IMR-90 (cell line): ENCODE measurements at regions not wholly inside any gene's neighbourhood (a gene's known extent, or its start where the extent isn't known, plus 50 kb on each side); places are given as distances from the start of the nearest gene placed in this dataset.

Experiments used
- ATAC-seq: fragments of 200-7000 bp; cut with Tn5 transposase; 2 replicates; pipeline ENCODE4 v1.9.1; 2020; ENCODE audit warnings: low read depth, mild to moderate bottlenecking, moderate library complexity
- BruUV-seq: library from RNA; stranded (reverse); fragments of 400-500 nt; replicated peaks from 2 replicates; lab custom pipeline; 2021; lab: Mats Ljungman, UMichigan
- CTCF ChIA-PET: fragments of 300-600 bp; formaldehyde crosslinking; extraction: SDS; loops from one replicate; lab custom pipeline; 2021; ENCODE audit warnings: antibody characterized with exemption; lab: Yijun Ruan, JAX
- POLR2A ChIA-PET: fragments of 300-600 bp; sonication (Branson Sonifier 250); formaldehyde crosslinking; loops from one replicate; lab custom pipeline; 2022; ENCODE audit warnings: antibody characterized with exemption; ENCODE audit not compliant: unreplicated experiment; lab: Charles Lee
- DNase-seq: peaks from one replicate; pipeline ENCODE4 v3.0.0; 2013
- H2AFZ ChIP-seq: replicated peaks from 2 replicates; pipeline ENCODE3; 2013; ENCODE audit warnings: low read length, mild to moderate bottlenecking; ENCODE audit not compliant: poor library complexity
- H2AK5ac ChIP-seq: 2 replicates; pipeline ENCODE4 v1.6.1; 2013; ENCODE audit warnings: low read depth, low read length, inconsistent platforms
- H2AK9ac ChIP-seq: replicated peaks from 2 replicates; pipeline ENCODE3; 2013; ENCODE audit warnings: mild to moderate bottlenecking, low read depth, low read length, moderate library complexity; ENCODE audit not compliant: poor library complexity
- H2BK120ac ChIP-seq: 2 replicates; pipeline ENCODE4 v1.6.1; 2013; ENCODE audit warnings: low read depth, low read length, inconsistent platforms
- H2BK15ac ChIP-seq: 3 replicates; pipeline ENCODE4 v1.6.1; 2013; ENCODE audit warnings: low read depth, low read length, inconsistent platforms
- H2BK20ac ChIP-seq: 2 replicates; pipeline ENCODE4 v1.6.1; 2013; ENCODE audit warnings: low read depth, mild to moderate bottlenecking, inconsistent platforms, low read length, moderate library complexity
- H2BK5ac ChIP-seq: 2 replicates; pipeline ENCODE4 v1.6.1; 2013; ENCODE audit warnings: mild to moderate bottlenecking, low read depth, low read length, inconsistent platforms; ENCODE audit not compliant: poor library complexity, severe bottlenecking
- H3K14ac ChIP-seq: replicated peaks from 2 replicates; pipeline ENCODE4 v1.6.1; 2013; ENCODE audit warnings: low read depth, low read length, inconsistent platforms
- H3K18ac ChIP-seq: 2 replicates; pipeline ENCODE4 v1.6.1; 2013; ENCODE audit warnings: low read depth, low read length, control low read depth
- H3K23ac ChIP-seq: 2 replicates; pipeline ENCODE4 v1.6.1; 2013; ENCODE audit warnings: low read depth, low read length, inconsistent platforms
- H3K27ac ChIP-seq: 2 replicates; pipeline ENCODE4 v1.5.1; 2013; ENCODE audit warnings: mild to moderate bottlenecking, control low read depth, low read length; ENCODE audit not compliant: insufficient read depth
- H3K27me3 ChIP-seq: 2 replicates; pipeline ENCODE4 v1.6.1; 2013; ENCODE audit warnings: low read length; ENCODE audit not compliant: control insufficient read depth, insufficient read depth
- H3K36me3 ChIP-seq: 2 replicates; pipeline ENCODE4 v1.6.1; 2013; ENCODE audit warnings: low read length, mixed read lengths; ENCODE audit not compliant: control insufficient read depth, insufficient read depth
- H3K4ac ChIP-seq: 2 replicates; pipeline ENCODE4 v1.6.1; 2013; ENCODE audit warnings: low read depth, low read length, inconsistent platforms
- H3K4me1 ChIP-seq: 2 replicates; pipeline ENCODE4 v1.6.1; 2013; ENCODE audit warnings: low read length, mixed read lengths; ENCODE audit not compliant: control insufficient read depth, insufficient read depth
- H3K4me2 ChIP-seq: 2 replicates; pipeline ENCODE4 v1.6.1; 2013; ENCODE audit warnings: low read depth, mild to moderate bottlenecking, control low read depth, low read length, moderate library complexity
- H3K4me3 ChIP-seq: 2 replicates; pipeline ENCODE4 v1.5.1; 2013; ENCODE audit warnings: low read depth, mild to moderate bottlenecking, control low read depth, low read length, moderate library complexity; ENCODE audit not compliant: insufficient read depth
- H3K56ac ChIP-seq: 2 replicates; pipeline ENCODE4 v1.6.1; 2013; ENCODE audit warnings: low read length, inconsistent platforms; ENCODE audit not compliant: insufficient read depth; ENCODE audit errors: extremely low read depth
- H3K79me1 ChIP-seq, 2 experiments: 2 replicates each; pipeline ENCODE4 v1.6.1; 2013; ENCODE audit warnings: low read length in 2 of 2, inconsistent platforms in 1 of 2, low read depth in 1 of 2
- H3K9ac ChIP-seq: 2 replicates; pipeline ENCODE4 v1.6.1; 2013; ENCODE audit warnings: low read depth, low read length, control low read depth
- H3K9me1 ChIP-seq: 2 replicates; pipeline ENCODE4 v1.6.1; 2013; ENCODE audit warnings: low read length, inconsistent platforms; ENCODE audit not compliant: insufficient read depth
- H3K9me3 ChIP-seq: 2 replicates; pipeline ENCODE4 v1.6.1; 2013; ENCODE audit warnings: low read length; ENCODE audit not compliant: control insufficient read depth, insufficient read depth
- H4K20me1 ChIP-seq: 2 replicates; pipeline ENCODE4 v1.6.1; 2013; ENCODE audit warnings: low read length, inconsistent platforms; ENCODE audit not compliant: insufficient read depth
- H4K5ac ChIP-seq: 2 replicates; pipeline ENCODE4 v1.6.1; 2013; ENCODE audit warnings: mild to moderate bottlenecking, low read depth, low read length, control low read depth
- H4K8ac ChIP-seq, 2 experiments: 2 replicates each; pipeline ENCODE4 v1.6.1; 2013; ENCODE audit warnings: low read depth in 2 of 2, low read length in 2 of 2, control low read depth in 1 of 2, inconsistent platforms in 1 of 2
- H4K91ac ChIP-seq: 2 replicates; pipeline ENCODE4 v1.6.1; 2013; ENCODE audit warnings: low read depth, low read length, inconsistent platforms; ENCODE audit not compliant: insufficient read depth
- RCOR1 ChIP-seq: IDR thresholded peaks from 2 replicates; pipeline ENCODE4 v1.6.1; 2012; ENCODE audit warnings: mild to moderate bottlenecking, low read length, improper control_type of control experiment; ENCODE audit not compliant: insufficient replicate concordance
- SMC3 ChIP-seq: fragments of 150-350 bp; IDR thresholded peaks from 2 replicates; pipeline ENCODE4 v1.6.1; 2016; ENCODE audit warnings: low read depth, mild to moderate bottlenecking, antibody characterized with exemption, low read length, moderate library complexity
- WGBS, 2 experiments: methylation state at CpG; one replicate each; pipeline versions ENCODE4 v1.1.5 to v1.1.7; 2013; ENCODE audit warnings: missing lambda C conversion rate in 2 of 2; ENCODE audit not compliant: insufficient read length in 1 of 2; ENCODE audit errors: extremely low coverage in 2 of 2; 5-methylcytosine and 5-hydroxymethylcytosine counted together
- dilution Hi-C: fragments of 300-500 bp; cut with HindIII; formaldehyde crosslinking; loops from one replicate; pipeline ENCODE4 v1.14.3; 2018; ENCODE audit warnings: low sequenced_read_pairs; ENCODE audit not compliant: unreplicated experiment
- in situ Hi-C: fragments of 300-500 bp; cut with MboI; formaldehyde crosslinking; loops from 3 replicates; pipeline ENCODE4 v1.14.3; 2019; ENCODE audit warnings: low sequenced_read_pairs, inconsistent platforms, mixed read lengths
- intact Hi-C: fragments of 100-400 bp; cut with micrococcal nuclease; formaldehyde crosslinking; loops from 2 replicates; pipeline ENCODE4 v1.10.0; 2022

DNA sequence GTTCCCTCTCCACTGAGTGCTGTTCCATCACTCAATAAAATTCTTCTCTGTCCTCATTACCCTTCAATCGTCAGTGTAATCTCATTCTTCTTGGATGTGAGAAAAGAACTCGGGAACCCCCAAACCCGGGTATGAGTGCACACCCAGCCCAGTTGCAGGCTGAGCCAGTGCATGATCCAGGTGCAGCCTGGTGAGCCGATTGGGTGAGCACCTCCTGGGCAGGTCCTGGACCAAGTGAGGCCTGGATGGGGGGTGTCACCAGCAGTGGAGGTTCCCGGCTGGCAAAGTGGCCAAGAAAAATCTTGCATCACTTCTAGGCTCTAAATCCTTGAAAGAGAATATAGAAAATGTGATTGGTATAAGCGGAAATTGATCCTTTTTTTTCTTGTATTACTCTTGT, 878.8 kb upstream of the KLHL1 start:
- Histone ChIP-seq H3K79me1 (no peaks in the 10 kb centered on the region), H3K4me1 (no peaks in the 10 kb centered on the region), H3K4me3 (no peak overlapping the region), H3K9me3 (no peaks in the 10 kb centered on the region), H2AFZ (no peak overlapping the region), H3K9me1 (no peaks in the 10 kb centered on the region), H3K18ac (no peak overlapping the region), H3K9ac (no peak overlapping the region), H2AK5ac (no peak overlapping the region), H2BK120ac (no peak overlapping the region), H3K36me3 (no peaks in the 10 kb centered on the region), H4K8ac (no peak overlapping the region), H3K14ac (no peak overlapping the region), H4K5ac (no peak overlapping the region), H3K23ac (no peak overlapping the region), H2BK5ac (no peak overlapping the region), H2BK20ac (no peak overlapping the region), H3K4me2 (no peak overlapping the region), H2BK15ac (no peak overlapping the region), H3K56ac (no peak overlapping the region), H3K27ac (no peak overlapping the region), H2AK9ac (no peak overlapping the region), H4K91ac (no peak overlapping the region), H3K27me3 (no peaks in the 10 kb centered on the region), H4K20me1 (no peaks in the 10 kb centered on the region), H3K4ac (no peak overlapping the region)
- in situ Hi-C loops (no loop called here), dilution Hi-C loops (no loop called here), intact Hi-C loops (no loop called here)
- DNase-seq, result no peak
- ATAC-seq, result no peak
- BruUV-seq, result no TSS peak
- WGBS, 2 experiments, result 55% methylated on average over 2 of the region's 6 CpGs; no CpG with 5 or more reads in 1 of the 2 experiments
- ChIA-PET CTCF (no interaction called here), POLR2A (no interaction called here)
- no peak for TF ChIP-seq RCOR1
- TF ChIP-seq SMC3, result no peak
